HG03460 (cell line): ENCODE measurements at regions not wholly inside any gene's neighbourhood (a gene's known extent, or its start where the extent isn't known, plus 50 kb on each side); places are given as distances from the start of the nearest gene placed in this dataset.

Source experiments
- ATAC-seq: cut with Tn5 transposase; IDR thresholded peaks from one replicate; pipeline ENCODE4 v1.9.1; 2021; ENCODE audit not compliant: unreplicated experiment

DNA sequence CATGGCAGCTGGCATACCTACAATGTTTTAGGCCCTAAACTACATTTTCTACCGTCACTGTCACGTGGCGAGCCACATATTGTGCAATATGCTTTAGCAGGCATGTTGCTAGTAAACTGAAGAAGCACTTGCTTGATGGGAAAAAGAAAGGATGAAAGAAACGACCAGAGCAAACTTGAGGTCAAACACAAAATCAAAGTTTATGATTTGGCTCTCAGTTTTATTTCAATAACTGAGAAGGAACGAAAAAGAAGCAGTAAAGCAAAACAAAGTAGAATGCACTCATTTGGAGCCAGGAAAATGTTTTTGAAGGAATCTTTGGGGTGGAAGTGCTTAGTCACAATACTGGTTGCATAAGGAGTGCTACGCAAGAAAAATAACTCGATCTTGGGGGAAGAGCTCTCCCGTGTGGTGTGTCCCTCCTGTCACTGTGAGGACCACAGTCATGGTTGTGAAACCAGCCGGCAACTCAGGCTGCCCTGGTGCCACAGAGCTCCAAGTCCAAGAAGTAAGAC lies 349.8 kb downstream of the RBM43 start:
- no peak for ATAC-seq

DNA sequence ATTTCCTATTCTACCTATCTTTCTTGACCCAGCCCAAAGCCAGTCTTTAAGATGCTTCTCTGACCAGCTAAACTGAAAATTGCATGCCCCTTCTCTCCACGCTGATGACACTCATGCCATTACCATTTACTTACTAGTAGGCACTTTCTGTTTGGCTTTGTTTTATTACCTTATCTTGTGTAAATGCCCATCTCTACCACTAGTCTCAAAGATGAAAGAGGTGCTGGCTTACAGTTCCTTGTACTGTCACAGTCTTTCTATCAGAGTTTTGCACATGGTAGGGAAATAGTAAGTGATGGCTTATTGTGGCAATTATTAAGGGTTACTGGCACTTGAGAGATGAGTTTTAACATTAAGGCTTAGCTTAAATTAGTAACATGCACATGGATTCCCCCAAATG lies 352.1 kb downstream of the RBM43 start:
- ATAC-seq: no peak

DNA sequence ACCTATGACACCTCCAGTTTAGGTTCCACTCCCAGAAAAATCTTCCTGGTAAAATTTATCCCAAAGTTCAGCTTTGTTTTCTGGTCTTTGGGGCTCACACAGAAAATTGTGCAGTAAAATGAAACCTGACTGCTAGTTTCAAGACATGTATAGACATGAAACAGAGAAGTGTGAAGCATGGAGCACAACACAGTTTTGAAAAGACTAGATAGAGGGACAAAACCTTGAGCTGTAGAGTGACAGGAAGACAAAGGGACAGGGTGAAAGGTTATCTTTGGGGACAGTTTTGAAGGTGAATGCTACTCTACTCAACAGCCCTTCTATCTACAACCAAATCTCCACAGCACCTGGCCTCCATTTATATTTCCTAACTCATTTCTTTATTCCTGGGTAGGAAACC lies 352.6 kb downstream of the RBM43 start:
- ATAC-seq: peak; percentile 53

DNA sequence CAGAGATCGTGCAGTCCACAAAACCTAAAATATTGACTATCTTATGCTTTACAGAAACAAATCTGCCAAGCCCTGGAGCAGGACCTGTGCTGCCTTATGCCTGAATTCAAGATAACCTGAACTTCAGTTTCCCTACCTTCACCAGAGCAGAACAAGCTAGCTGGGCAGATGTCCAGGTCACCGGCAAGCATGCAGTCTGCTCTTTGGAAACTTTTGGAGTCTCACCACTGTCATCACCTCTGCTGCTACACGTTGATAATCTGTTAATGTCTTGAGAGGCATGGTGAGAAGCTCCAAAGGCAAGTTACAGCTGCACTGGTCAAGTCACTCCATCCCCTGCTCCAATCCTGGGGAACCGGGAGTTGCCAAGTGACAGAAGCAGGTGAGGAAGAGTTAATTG lies 354.2 kb downstream of the RBM43 start:
- no peak for ATAC-seq

DNA sequence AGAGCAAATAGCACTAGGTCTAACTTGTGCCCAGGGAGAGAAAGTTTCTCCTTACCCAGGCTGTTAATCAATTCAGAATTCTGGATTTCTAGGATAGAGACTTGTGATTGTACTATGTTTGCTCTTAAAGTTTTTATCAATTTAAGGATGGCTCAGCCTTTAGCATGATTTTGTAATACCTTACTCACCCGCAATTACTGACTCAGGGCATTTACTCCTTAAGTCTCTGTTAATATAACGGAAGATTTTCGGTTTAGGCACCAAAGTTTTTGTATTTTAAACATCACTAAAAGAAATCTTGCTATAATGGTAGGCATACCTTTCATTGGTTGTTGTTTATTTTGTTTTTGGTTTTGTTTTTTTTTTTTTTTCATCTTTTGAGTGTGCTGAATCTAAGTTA lies 358.2 kb downstream of the RBM43 start:
- ATAC-seq: no peak

DNA sequence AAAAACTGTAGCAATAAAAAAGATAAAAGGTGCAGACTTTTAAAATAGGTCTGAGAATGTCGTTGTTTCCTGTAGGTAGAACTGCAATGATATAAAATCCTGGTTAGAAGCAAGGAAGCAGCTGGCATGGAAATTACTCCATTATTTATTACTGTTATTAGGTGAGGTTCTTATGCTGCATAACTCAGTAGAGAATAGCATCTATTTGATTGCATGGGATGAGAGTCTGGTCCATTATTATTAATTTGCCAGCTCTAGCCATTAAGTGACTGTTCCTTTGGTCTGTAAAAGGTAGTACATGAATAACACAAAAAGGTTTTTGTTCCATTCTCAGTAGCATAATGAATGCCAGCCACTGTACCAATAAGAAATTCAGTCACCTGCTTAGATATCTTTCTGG lies 358.6 kb downstream of the RBM43 start:
- no peak for ATAC-seq

DNA sequence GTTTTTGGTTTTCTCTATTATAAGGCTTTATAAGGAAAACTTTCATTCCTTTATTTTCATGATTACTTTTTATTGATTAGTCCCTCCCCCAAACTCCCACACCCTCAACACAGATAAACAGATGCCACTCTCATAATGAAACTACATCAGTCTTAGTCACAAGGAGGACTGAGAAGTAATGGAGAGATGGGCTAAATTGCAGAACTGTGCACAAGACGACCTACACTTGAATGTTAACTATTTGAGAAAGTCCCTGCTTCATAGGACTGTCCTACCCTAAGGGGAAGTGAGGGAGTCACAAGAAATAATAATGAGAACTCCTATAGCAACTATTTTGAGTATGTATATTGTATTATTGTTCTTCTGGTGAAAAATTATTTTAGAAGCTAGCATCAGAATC lies 360.8 kb downstream of the RBM43 start:
- ATAC-seq: no peak

DNA sequence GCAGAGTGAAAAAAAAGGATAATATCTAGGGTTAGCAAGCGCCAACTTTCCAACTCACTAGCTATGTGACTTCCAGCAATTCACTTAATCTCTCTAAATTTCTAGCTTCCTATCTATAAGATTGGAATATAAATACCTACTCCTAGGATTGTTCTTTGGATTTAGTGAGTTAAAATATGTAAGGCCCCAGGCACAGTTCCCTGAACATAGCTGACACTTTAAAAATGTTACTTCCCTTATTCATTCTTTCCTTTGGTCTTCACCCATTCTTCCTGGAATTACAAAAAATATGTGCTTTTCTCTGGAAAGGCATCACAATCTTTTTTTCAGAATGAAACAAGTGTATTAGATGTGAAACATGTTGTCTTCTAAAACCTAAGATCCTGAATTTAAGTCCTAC lies 365.7 kb downstream of the RBM43 start:
- no peak for ATAC-seq

DNA sequence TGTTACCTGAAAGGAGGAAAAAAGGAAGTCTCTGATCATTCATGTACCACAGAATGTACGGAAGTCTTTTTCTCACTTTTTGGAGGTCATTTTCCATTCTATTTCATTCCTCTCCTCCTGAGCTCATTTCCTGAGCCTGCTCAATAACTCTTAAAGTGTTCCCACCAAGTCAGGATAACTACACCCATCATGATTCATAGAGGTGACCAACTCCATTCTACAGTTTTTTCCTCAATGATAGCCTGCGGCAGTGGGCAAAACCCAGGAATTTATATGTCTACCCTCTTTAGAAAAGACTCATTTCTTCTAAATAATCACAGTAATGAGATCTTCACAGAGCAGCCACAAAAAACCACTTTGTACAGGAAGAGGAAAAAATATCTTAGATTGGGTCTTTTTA lies 372.5 kb downstream of the RBM43 start:
- ATAC-seq: no peak

DNA sequence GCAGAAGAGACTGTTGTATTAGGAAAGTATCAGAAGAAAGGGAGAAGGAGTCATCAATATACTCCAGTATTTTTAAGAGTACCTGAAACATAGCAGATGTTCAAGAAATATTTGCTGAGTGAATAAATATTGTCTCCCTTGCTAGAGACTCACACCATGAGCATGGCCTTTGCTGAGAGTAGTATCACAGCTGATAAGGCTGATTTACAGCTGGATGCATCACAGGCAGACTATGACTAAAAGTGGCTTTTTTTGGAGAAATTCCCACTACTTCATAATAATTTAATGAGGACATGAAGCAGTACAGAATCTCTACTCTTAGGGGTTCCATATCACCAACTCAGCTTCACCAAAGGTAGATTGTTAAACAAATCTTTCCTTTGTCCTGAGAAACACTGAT lies 373.3 kb downstream of the RBM43 start:
- ATAC-seq: no peak

DNA sequence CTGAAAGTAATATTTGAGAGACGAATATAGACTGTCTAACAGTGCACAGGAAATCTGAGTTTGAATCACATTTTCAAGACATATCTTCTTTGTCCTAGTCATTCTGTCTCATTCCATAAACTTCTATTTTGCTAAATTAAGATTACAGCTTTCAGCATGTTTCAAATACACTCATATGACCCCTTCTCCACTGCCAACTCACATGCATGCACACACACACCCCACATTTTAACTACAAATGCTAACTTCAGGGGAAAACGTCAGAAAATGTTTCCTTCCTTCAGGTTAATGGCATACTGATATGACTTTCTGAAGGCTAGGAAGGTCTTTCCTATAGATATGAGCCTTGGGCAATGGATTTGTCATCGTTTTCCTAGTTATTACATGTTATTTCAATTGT lies 373.7 kb downstream of the RBM43 start:
- ATAC-seq: no peak

DNA sequence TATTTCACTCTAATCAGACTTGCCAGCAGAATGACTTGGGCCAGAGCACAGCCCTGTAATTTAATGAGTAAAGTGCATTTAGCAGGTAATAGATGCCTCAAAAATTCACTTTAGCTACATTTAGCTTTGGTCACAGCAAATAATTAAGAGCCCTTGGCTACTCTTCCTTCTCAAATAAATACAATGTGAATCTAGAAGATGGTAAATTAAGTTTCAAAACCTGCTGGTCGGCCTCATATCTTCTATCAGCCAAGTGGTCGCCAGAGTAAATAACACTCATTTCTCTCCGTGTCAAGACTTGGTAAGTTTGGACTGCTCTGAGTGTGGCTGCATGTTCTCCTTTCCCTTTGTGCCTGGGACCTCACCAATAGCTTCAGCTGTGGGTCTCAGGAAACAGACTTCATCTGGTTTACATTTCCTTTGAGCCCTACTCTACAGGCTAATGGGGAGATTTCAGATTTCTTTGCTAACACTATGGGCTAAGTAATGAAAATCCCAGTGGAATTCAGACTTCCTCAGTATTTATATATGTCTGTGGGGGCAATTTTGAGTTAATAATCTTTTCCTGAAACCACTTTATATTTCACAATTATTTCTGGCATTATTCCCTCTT lies 375.8 kb downstream of the RBM43 start:
- no peak for ATAC-seq

DNA sequence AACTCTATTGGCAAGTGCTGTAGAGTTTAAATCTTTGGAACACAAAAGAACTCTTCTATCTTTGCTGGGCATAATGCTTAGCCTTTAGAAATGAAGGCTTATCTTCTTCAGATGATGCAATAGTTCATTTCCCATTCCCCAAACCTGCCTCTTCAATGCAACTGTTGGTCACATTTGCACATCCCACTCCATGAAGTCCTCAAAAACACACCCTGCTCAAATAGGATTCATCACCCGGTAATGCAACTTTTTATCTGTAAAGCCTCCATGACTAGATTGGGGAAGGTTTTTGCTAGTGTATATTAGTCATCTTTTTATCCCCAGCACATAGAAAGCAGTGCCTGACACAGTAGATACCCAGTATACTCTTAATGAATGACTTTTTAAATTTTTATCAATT lies 376.4 kb downstream of the RBM43 start:
- no peak for ATAC-seq

DNA sequence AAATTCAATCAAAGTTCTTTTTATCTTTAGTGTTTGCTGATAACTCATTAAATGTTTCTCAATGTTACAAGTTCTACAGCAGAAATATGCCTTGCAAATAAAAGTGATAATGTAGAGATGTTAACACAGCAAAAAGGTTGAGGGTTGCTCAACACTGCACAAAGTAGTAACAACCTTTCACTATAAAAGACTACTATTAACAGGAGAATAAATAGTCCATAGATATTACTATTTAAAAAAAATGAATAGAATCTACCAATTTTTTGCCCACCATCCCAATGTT lies 378.1 kb downstream of the RBM43 start:
- no peak for ATAC-seq

DNA sequence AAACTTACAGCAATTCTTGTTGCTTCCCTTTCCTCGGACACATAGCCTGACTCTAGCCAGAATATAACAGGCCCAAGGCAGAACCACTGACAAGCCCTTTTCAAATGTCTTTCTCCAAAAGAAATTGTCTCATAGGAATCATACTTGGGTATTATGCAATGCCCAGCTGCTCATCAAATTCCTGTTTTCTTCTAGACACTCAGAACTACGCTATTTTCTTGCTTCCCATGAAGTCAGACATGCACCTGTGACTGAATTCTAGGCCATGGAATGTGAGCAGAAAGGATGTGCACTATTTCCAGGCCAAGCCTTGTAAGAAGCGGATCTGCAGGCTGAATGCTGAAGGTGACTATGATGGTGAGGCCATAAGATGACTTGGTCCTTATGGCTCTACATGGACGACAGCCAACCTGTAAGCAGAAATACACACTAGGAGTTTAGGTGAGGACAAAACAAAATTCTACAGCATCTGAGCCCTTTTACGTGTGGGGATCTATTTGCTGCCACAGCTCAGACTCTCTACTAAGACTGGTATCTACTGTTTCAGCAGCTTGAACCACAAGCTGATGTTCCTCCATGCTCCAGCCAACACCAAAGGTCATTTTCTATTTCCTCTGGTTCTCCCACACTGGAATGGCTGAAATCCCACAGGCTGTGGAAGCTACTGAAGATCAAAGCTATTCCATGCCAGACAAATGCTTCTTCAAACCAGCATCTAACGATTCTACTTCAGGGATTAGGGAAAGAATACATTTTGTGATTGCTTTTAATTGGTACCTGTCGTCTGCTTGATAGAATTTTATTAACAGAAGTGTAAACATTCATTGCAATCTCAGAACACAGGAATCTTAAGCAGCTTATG lies 378.7 kb downstream of the RBM43 start:
- no peak for ATAC-seq

DNA sequence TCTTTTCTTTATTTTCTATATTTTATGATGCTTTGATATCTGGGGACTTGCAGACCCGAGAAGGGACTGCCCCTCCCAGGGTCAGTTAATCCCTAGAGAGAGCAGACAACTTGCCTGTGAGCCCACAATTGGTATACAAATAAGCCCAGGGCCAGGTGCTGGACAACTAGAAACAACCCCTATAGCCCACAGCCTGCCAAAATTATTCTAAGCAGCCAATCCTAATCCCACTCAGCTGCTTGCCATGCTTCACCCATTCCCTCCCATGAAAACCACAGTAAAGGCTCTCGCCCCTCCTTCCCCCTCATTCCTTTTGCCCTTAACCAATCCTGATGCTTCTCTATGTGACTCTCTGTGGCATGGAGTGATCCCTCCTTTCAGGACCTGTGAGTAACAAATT lies 380.7 kb downstream of the RBM43 start:
- ATAC-seq: no peak

DNA sequence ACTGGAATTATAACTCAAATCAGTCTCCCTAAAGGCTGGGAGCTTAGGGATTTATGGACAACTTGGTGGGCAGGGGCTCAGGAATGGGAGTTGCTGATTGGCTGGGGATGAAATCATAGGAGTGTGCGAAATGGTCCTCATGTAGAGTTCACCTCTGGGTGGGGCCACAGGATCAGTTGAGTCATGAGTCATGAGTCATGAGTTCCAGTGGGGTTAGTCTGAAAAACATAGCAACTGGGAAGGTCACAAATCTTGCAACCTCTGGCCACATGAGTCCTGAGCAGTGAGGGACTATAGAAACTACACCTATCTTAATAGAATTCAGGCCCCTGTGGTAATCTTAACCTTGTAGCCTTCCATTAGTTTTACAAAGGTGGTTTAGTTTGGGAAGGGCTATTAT lies 383.3 kb downstream of the RBM43 start:
- no peak for ATAC-seq

DNA sequence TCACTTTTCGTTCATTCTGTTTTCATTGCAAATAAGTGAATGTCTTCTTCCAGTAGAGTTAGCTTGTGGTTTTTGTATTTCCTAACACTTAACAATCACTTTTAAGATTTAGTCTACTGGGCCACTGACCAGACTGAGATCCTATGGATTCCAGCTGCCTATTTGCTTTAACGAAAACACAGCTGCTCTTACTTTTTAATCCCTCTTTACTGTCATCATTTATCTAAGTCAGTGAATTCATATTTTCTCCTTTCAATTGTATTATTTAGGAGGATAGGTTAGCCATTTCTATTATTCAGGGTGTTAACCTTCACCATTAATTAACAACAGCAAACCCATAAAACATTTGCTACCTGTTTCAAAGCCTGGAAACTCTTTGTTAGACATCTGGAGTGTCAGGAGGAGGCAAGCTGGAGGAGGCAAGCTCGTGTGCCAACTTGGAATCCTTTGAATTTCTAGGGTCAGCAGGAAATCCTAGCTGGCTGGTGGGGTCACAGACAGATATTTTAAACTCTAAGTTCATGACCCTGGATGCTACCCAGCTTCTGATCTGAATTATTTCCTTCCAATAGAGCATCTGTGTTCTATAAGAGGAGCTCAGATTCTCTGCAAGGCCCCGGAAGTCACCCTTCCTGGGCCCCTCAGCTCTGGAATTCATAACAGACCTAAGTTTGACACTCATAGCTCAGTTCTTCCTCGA lies 385.3 kb downstream of the RBM43 start:
- no peak for ATAC-seq

DNA sequence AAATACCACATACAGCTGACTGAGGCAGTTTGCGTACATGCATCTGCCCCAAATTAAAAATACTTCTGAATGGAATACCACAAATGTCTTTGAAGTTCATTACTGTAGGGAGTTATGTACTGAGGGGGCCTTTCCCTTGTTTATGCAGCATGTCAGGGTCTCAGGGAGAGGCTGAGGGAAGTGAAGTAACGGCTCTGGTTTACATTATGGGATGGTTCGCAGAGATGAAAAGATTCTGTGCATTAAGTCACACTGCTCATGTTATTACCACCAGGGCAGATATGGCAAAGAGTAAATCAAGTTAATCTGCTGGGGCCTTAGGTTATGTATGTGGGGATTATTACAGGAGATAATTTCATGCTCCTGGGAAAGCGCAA lies 385.9 kb upstream of the RND3 start:
- ATAC-seq: no peak

DNA sequence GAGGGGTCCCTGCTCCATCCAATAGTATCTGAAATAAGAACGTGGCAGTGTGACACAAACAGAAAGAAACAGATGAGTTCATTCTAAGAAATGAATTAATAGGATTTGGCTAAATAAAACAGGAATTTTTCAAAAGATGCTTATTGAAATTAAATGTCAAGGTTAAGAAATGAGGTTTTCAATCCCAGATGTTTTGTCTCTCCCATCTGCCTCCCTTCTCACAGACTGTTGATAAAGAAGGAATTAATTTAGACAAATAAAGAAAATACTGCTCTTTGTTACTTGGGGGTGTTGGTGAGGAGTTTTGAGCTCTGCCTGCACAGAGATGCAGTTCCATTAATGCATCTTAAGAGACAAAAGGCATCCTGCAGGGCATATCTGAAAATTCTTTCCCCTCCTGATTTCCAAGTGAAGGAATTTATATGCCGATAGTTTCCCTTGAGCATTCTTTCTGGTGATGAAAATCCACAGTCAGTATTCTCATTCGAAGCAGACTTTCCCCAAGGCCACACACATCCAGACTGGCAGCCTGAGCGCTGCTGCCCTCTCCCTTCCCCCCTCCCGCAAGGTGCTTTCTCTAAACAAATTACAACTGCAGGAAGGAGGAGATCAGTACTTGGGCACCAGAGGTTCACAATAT lies 385.4 kb upstream of the RND3 start:
- ATAC-seq: no peak

DNA sequence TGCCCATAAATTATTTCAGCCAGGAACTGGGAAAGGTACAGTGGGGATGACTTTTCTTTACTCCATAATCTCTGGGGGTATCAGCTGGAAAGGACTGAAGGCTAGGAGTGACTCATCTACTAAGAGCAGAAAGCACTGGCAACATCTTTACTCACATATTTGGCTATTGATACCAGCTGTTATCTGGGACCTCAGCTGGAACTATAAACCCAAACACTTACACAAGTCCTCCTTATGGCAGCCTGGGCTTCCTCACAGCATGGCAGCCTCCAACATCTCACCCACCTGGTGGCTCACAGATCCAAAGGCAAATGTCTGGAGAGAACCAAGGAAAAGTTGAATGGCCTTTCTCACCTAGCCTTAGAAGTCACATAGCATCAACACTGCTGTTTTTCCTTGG lies 379.0 kb upstream of the RND3 start:
- no peak for ATAC-seq

DNA sequence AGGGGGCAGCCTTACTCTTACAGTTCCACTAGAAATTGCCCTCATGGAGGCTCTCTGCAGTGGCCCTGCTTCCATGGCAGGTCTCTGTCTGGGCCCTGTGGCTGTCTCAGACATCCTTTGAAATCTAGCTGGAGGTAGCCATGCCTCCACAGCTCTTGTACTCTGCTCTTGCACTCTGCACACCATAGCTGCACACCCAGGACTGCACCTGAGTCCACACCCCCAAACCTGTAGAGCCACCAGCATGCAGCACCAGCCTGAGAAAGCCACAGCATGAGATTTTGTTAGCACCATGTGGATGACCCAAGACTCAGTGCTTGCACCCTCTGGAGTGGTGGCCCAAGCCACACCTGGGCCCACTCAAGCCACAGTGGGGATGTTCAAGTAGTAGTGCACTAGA lies 376.2 kb upstream of the RND3 start:
- no peak for ATAC-seq
